Activated T-cell treated with anti-CD3 and anti-CD28 coated beads, Interleukin-2, amount 50 U/mL, for 24 hours (primary cell): ENCODE measurements at regions not wholly inside any gene's neighbourhood (a gene's known extent, or its start where the extent isn't known, plus 50 kb on each side); places are given as distances from the start of the nearest gene placed in this dataset.
A peak's percentile ranks its signal among the peaks of the same experiment; 100 is the strongest.

Experiments used
- DNase-seq: peaks from one replicate; pipeline ENCODE4 v3.0.0-alpha.2; 2020
- H3K27ac Mint-ChIP-seq: 2 replicates; pipeline ENCODE4 v1.8.0; 2020; ENCODE audit warnings: mild to moderate bottlenecking, mixed read lengths
- H3K27me3 Mint-ChIP-seq: 2 replicates; pipeline ENCODE4 v1.8.0; 2020; ENCODE audit warnings: mixed read lengths
- H3K36me3 Mint-ChIP-seq: 2 replicates; pipeline ENCODE4 v1.8.0; 2020; ENCODE audit warnings: low read depth, mixed read lengths
- H3K4me1 Mint-ChIP-seq: 2 replicates; pipeline ENCODE4 v1.8.0; 2020; ENCODE audit warnings: low read depth, mixed read lengths
- H3K4me3 Mint-ChIP-seq: 2 replicates; pipeline ENCODE4 v1.8.0; 2020; ENCODE audit warnings: mild to moderate bottlenecking, moderate library complexity, mixed read lengths
- H3K9me3 Mint-ChIP-seq: 2 replicates; pipeline ENCODE4 v1.8.0; 2020; ENCODE audit warnings: mixed read lengths

GRCh38 chr13:50197705-50198104 is 182.5 kb downstream of the KCNRG start:
- Mint-ChIP-seq H3K4me3 (no peak overlapping the region), H3K9me3 (no peaks in the 10 kb centered on the region), H3K4me1 (peaks cover 3% of the 10 kb centered on the region), H3K27ac (no peak overlapping the region), H3K36me3 (no peaks in the 10 kb centered on the region), H3K27me3 (peaks cover 5% of the 10 kb centered on the region)
- no peak for DNase-seq

DNA sequence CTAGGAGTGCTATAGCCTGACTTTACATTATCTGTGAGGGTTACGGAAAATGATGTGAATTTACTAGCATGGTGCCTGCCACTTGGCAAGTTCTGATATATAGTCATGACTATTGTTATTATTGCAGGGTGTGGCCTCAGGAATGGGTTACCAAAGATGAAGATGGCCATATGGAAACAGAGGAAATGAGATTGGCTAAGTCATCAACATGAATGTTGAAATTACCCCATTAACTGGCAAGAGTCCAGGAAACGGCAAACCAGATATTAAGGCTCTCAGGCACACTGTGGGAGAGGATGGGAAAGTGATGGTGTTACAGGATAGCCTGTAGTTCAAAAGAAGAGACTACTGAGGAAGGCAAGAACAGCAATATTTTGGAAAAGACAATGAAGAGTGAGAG is 183.3 kb downstream of the KCNRG start:
- Mint-ChIP-seq H3K27ac (no peak overlapping the region), H3K27me3 (peaks cover 5% of the 10 kb centered on the region), H3K4me1 (no peaks in the 10 kb centered on the region), H3K9me3 (no peaks in the 10 kb centered on the region), H3K36me3 (no peaks in the 10 kb centered on the region), H3K4me3 (no peak overlapping the region)
- no peak for DNase-seq

GRCh38 chr13:50200569-50200968 is 185.3 kb downstream of the KCNRG start:
- Mint-ChIP-seq H3K27ac (no peak overlapping the region), H3K9me3 (no peaks in the 10 kb centered on the region), H3K4me1 (no peaks in the 10 kb centered on the region), H3K4me3 (no peak overlapping the region), H3K36me3 (no peaks in the 10 kb centered on the region), H3K27me3 (peaks cover 5% of the 10 kb centered on the region)
- no peak for DNase-seq

DNA sequence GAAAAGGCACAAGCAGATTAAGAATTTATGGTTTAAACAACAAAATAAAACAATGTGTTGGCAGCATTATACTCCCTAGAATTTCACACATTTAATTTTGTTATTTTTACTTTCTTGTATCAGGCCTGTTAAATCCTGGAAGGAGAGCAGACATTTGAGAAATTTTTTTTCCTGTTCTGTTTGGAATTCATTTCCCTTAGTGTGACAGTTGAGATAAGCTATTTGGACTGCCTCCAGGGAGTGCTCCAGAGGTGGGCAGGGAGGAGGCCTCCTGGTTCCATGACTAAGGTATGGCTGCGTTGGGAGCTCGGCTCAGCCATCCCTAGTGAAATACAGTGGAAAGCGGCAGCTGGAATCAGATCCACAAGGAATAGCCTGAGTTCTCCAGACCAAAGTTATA is 185.7 kb downstream of the KCNRG start:
- no peak overlapping the region for H3K27ac Mint-ChIP-seq
- H3K36me3 Mint-ChIP-seq = no peaks in the 10 kb centered on the region
- no peaks in the 10 kb centered on the region for H3K4me1 Mint-ChIP-seq
- DNase-seq = no peak
- H3K4me3 Mint-ChIP-seq = no peak overlapping the region
- H3K27me3 Mint-ChIP-seq = peaks cover 5% of the 10 kb centered on the region
- no peaks in the 10 kb centered on the region for H3K9me3 Mint-ChIP-seq

- Mint-ChIP-seq H3K27ac (no peak overlapping the region), H3K9me3 (no peaks in the 10 kb centered on the region), H3K4me3 (no peak overlapping the region), H3K4me1 (no peaks in the 10 kb centered on the region), H3K36me3 (no peaks in the 10 kb centered on the region), H3K27me3 (peaks cover 5% of the 10 kb centered on the region)
- no peak for DNase-seq
Observed at GRCh38 chr13:50202485-50202884, 187.2 kb downstream of the KCNRG start.

DNA sequence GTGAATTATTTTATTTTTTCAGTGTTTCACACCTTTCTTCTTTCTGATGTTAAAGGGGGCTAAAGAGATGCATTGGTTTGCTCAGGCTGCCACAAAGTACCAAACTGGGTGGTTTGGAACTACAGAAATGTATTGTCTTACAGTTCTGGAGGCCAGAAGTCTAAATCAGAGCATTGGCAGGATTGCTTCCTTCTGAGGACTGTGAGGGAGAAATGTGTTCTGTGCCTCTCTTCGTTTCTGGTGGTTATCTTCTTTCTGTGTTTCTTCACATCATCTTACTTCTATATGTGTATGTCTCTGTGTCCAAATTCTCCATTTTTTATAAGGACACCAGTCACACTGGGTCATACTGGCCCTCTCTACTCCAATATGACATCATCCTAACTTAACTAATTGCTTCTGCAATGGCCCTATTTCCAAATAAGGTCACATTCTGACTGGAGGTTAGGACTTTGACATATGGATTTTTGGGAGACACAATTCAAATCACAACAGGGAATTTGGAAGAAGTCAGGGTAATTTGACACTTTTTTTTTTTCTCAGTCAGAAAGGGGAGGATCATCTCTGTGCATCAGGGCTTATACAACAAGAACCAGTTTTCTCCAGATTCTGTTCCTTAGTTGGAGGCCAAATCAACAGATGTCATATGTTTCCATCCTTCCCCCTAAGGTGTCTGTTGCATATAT is 188.2 kb downstream of the KCNRG start:
- Mint-ChIP-seq H3K4me1 (peaks cover 1% of the 10 kb centered on the region), H3K36me3 (no peaks in the 10 kb centered on the region), H3K9me3 (no peaks in the 10 kb centered on the region), H3K27ac (no peak overlapping the region), H3K4me3 (no peak overlapping the region), H3K27me3 (peaks cover 8% of the 10 kb centered on the region)
- no peak for DNase-seq

GRCh38 chr13:50205581-50205980 is 190.3 kb downstream of the KCNRG start:
- Mint-ChIP-seq H3K27ac (no peak overlapping the region), H3K9me3 (no peaks in the 10 kb centered on the region), H3K27me3 (peaks cover 18% of the 10 kb centered on the region), H3K4me3 (no peak overlapping the region), H3K4me1 (peaks cover 11% of the 10 kb centered on the region), H3K36me3 (no peaks in the 10 kb centered on the region)
- DNase-seq = no peak

DNA sequence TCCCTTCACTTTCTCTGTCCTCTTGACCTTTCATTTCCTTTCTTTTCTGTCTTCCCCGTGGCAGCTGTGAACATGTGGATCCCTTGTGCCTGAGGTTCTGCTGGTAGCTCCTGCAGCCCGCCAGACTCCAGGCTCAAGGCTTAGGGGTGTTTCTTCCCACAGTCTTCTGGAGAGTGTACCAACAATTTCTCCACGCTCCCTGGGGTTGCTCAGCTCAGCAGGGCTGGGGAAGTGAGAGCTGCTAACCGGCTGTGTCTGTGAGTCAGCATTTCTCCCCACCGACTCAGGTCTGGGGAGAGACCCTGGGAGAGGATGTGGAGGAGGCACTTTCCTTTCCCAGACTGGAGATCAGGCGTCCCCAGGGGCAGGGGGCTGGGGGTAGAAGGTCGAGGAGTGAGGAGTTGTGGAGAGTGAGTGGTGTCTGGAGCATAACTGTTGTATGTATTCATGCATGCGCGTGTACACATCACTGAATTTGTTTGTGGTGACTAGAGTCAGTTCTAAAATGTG is 193.6 kb downstream of the KCNRG start:
- H3K27ac Mint-ChIP-seq = no peak overlapping the region
- no peaks in the 10 kb centered on the region for H3K36me3 Mint-ChIP-seq
- H3K4me1 Mint-ChIP-seq = peaks cover 15% of the 10 kb centered on the region
- H3K9me3 Mint-ChIP-seq = peaks cover 8% of the 10 kb centered on the region
- DNase-seq = no peak
- H3K27me3 Mint-ChIP-seq = peaks cover 17% of the 10 kb centered on the region
- no peak overlapping the region for H3K4me3 Mint-ChIP-seq

DNA sequence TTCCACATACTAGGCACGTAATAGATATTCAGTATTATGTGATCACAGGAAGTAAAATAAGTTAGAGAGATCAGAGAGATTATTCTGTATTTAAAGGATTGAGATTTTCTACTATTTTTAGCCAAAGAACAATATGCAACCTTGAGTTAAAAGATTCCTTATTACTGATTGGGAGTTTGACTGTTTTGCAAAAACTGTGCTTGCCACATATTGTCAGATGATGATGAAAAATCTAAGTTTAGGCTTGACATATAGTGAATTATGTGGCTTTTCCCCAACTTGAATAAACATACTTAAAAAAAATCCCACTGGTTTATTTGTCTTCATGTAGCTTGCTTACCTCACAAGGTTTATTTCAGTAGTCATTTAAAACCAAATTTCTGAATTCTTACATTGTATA is 194.4 kb downstream of the KCNRG start:
- Mint-ChIP-seq H3K4me1 (peaks cover 20% of the 10 kb centered on the region), H3K27me3 (peaks cover 17% of the 10 kb centered on the region), H3K4me3 (no peak overlapping the region), H3K27ac (no peak overlapping the region), H3K9me3 (peaks cover 8% of the 10 kb centered on the region), H3K36me3 (no peaks in the 10 kb centered on the region)
- DNase-seq = no peak

GRCh38 chr13:50213526-50213925 is 198.3 kb downstream of the KCNRG start:
- peaks cover 20% of the 10 kb centered on the region for H3K27me3 Mint-ChIP-seq
- peaks cover 20% of the 10 kb centered on the region for H3K4me1 Mint-ChIP-seq
- no peak overlapping the region for H3K4me3 Mint-ChIP-seq
- DNase-seq = no peak
- peaks cover 15% of the 10 kb centered on the region for H3K9me3 Mint-ChIP-seq
- peaks cover 3% of the 10 kb centered on the region for H3K36me3 Mint-ChIP-seq
- no peak overlapping the region for H3K27ac Mint-ChIP-seq

- no peak overlapping the region for H3K4me3 Mint-ChIP-seq
- DNase-seq = no peak
- peaks cover 15% of the 10 kb centered on the region for H3K9me3 Mint-ChIP-seq
- H3K27me3 Mint-ChIP-seq = peaks cover 18% of the 10 kb centered on the region
- H3K36me3 Mint-ChIP-seq = peaks cover 3% of the 10 kb centered on the region
- peaks cover 11% of the 10 kb centered on the region for H3K4me1 Mint-ChIP-seq
- H3K27ac Mint-ChIP-seq = no peak overlapping the region
Observed at GRCh38 chr13:50214514-50214913, 199.3 kb downstream of the KCNRG start.

GRCh38 chr13:50215399-50215798 is 200.2 kb downstream of the KCNRG start:
- no peak for DNase-seq
- Mint-ChIP-seq H3K4me3 (no peak overlapping the region), H3K27ac (no peak overlapping the region), H3K36me3 (peaks cover 3% of the 10 kb centered on the region), H3K9me3 (peaks cover 18% of the 10 kb centered on the region), H3K27me3 (peaks cover 27% of the 10 kb centered on the region), H3K4me1 (peaks cover 10% of the 10 kb centered on the region)

DNA sequence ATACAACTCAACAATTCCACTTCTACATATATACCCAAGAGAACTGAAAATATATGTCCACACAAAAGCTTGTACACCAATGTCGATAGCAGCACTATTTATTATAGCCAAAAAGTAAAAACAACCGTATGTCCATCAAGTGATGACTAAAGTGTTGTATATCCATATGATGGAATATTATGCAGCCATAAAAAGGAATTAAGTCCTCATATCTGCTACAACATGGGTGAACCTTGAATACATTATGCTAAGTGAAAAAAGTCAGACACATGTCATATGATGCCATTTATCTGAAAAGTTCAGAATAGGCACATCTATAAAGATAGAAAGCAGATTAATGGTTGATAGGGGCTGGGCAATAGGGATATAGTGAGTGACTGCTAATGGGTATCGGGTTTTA is 204.5 kb downstream of the KCNRG start:
- H3K27ac Mint-ChIP-seq = no peak overlapping the region
- H3K27me3 Mint-ChIP-seq = peaks cover 49% of the 10 kb centered on the region

DNA sequence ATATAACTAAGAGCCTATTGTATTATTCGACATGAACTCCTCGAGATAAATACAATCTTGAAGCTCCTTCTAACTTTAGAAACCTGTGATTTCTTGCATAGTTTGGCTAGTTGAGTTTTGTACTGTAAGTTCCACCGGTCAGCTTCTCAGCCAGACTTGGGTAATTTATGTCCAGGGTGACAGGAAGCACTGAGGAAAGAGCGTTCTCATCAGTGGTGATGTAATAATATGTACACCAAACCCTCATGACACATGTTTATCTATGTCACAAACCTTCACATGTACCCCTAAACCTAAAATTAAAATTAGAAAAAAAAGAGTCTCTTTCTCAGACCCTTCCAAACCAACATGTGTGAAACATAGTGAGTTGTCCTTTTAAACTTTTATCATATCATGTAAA is 205.7 kb downstream of the KCNRG start:
- peaks cover 9% of the 10 kb centered on the region for H3K9me3 Mint-ChIP-seq
- no peak overlapping the region for H3K4me3 Mint-ChIP-seq
- peaks cover 45% of the 10 kb centered on the region for H3K4me1 Mint-ChIP-seq
- peaks cover 3% of the 10 kb centered on the region for H3K36me3 Mint-ChIP-seq
- H3K27me3 Mint-ChIP-seq = peaks cover 49% of the 10 kb centered on the region
- no peak overlapping the region for H3K27ac Mint-ChIP-seq
- no peak for DNase-seq

More for the DNA sequence above, 204.5 kb downstream of the KCNRG start:
- Mint-ChIP-seq H3K4me1 (peaks cover 34% of the 10 kb centered on the region), H3K9me3 (peaks cover 9% of the 10 kb centered on the region), H3K4me3 (no peak overlapping the region), H3K36me3 (peaks cover 3% of the 10 kb centered on the region)
- no peak for DNase-seq

DNA sequence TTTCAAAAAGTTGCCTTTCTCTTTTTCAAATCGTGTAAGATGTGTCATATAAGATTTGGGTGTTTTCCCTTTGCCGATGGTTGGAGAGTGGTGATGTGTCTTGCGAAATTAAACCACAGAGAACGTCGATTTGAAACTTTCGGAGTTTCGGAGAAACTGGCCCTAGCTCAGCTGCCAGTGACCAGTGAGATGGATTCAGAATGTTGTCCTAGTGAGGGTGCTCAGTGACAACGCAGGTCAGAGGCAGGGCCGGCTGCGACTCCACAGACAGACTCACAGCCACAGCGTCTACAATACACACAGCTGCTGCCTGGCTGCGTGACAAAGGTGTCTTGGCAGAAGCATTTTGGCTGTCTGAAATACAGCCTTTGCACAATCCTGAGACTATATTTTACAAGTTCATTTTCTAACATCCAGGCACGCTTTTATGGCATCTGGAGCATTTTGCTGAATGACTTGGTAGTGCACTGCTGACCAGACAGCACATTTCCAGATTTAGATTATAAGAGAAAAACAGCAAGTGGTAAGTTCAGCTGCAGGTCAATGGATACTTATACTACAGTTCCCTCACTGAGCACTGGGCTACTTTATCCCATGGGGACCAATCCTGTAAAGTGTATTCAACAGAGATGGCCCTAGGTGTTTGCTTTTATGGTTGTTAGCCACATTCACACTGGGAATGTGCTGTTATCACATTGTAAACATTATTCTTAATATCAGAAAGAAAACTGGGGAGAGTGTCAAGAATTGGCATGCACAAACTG is 207.5 kb downstream of the KCNRG start:
- peaks cover 45% of the 10 kb centered on the region for H3K27me3 Mint-ChIP-seq

More for the DNA sequence above, 207.5 kb downstream of the KCNRG start:
- DNase-seq = peak; percentile 53
- H3K4me3 Mint-ChIP-seq = no peak overlapping the region
- no peaks in the 10 kb centered on the region for H3K36me3 Mint-ChIP-seq
- peaks cover 63% of the 10 kb centered on the region for H3K4me1 Mint-ChIP-seq
- H3K27ac Mint-ChIP-seq = no peak overlapping the region
- H3K9me3 Mint-ChIP-seq = peaks cover 3% of the 10 kb centered on the region
